Astrocyte of the spinal cord (primary cell): ENCODE measurements at regions not wholly inside any gene's neighbourhood (a gene's known extent, or its start where the extent isn't known, plus 50 kb on each side); places are given as distances from the start of the nearest gene placed in this dataset.

Experiments
- DNase-seq: peaks from one replicate; pipeline ENCODE4 v3.0.0; 2011; ENCODE audit warnings: low read depth, low spot score
- H3K4me3 ChIP-seq: 2 replicates; pipeline ENCODE4 v1.5.1; 2011; ENCODE audit warnings: low read depth, mild to moderate bottlenecking, low read length, moderate library complexity
- in situ Hi-C: cut with HindIII; loops from 2 replicates; pipeline ENCODE4 v1.10.0; 2017; ENCODE audit warnings: low sequenced_read_pairs
- TF ChIP-seq, protein P1 (sequence below): IDR thresholded peaks from 2 replicates; pipeline ENCODE4 v1.5.1; 2012; ENCODE audit warnings: low read depth, mild to moderate bottlenecking, low read length, inconsistent platforms

DNA sequence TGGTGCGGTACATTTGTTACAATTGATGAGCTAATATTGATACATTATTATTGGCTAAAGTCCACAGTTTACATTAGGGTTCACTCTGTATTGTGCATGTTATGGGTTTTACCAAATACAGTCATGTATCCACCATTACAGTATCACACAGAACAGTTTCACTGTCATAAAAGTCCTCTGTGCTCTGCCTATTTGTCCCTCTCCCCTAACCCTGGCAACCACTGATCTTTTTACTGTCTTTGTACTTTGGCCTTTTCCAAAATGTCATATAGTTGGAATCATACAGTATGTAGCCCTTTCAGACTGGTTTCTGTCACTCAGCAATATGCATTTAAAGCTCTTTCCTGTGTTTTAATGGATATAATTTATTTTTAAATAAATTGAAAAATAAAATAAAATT, 83.1 kb upstream of the SLC4A7 start:
- in situ Hi-C loops, result no loop called here
- no peak for DNase-seq
- TF ChIP-seq, protein P1, sequence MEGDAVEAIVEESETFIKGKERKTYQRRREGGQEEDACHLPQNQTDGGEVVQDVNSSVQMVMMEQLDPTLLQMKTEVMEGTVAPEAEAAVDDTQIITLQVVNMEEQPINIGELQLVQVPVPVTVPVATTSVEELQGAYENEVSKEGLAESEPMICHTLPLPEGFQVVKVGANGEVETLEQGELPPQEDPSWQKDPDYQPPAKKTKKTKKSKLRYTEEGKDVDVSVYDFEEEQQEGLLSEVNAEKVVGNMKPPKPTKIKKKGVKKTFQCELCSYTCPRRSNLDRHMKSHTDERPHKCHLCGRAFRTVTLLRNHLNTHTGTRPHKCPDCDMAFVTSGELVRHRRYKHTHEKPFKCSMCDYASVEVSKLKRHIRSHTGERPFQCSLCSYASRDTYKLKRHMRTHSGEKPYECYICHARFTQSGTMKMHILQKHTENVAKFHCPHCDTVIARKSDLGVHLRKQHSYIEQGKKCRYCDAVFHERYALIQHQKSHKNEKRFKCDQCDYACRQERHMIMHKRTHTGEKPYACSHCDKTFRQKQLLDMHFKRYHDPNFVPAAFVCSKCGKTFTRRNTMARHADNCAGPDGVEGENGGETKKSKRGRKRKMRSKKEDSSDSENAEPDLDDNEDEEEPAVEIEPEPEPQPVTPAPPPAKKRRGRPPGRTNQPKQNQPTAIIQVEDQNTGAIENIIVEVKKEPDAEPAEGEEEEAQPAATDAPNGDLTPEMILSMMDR, result no peak
- H3K4me3 ChIP-seq, result no peak overlapping the region

DNA sequence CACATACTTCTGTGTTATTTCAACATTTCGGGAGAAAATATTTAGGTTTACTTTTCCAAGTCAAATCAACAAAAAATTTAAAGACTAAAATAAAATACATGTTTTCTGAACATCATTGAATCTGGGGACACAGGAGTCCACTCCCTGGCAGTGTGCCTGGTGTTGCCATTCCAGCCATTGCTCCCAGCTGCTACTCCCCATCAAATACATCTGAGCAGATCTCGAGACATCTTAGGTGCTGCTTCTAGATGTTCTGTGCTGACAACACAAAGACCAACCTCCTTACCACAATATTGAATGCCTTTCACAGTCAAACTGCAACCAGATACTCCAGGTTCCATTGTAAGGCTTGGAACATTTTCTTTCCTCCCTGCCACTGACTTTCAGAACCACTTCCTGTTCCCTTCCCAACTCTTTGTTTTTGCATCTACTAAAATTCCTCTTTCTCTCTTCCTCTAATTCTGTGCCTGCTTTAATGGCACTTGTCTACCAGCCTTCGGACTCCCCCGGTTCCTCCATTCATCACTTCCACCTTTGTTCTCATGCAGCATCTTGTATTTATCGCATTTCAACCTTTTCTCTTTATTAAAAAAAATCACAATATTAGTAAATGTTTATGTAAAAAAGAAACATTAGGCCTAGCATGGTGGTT, 81.1 kb upstream of the SLC4A7 start:
- TF ChIP-seq, protein P1, result no peak
- no peak for DNase-seq
- H3K4me3 ChIP-seq, result no peak overlapping the region
- in situ Hi-C loops, result no loop called here

DNA sequence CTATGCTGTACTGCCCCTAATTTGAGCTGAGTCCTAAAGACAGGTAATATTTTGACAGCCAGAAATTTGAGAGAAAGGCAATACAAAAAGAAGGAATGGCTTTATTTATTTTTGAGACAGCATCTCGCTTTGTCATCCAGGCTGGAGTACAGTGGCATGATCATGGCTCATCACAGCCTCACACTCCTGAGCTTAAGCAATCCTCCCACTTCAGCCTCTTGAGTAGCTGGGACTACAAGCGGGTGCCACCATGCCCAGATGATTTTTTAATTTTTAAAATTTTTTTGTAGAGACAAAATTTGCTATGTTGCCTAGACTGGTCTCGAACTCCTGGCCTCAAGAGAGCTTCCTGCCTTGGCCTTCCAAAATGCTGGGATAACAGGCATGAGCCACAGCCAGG, 77.4 kb upstream of the SLC4A7 start:
- DNase-seq, result no peak
- in situ Hi-C loops, result no loop called here
- TF ChIP-seq, protein P1, result no peak
- no peak overlapping the region for H3K4me3 ChIP-seq

DNA sequence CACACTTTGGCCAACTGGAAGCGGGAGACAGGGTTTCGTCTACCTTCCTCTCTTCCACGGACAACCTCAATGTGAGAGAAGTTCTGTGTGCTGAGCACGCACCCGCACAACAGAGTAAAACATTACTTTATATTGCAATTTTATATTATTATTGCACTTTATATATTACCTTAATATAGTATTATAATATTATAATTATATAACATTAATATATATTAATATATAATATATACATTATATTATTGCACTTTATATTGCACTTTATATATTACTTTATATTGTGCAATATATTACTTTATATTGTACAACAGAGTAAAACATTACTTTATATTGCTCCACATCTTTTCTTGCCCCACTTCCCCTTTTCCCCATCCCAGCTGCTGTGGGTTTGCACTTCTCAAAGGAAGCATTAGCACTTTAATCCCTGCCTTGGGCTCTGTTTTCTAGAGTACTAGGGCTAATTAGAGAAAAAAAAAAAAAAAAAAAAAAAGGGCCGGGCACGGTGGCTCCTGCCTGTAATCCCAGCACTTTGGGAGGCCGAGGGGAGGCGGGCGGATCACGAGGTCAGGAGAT, 76.4 kb upstream of the SLC4A7 start:
- in situ Hi-C loops, result no loop called here
- TF ChIP-seq, protein P1, result no peak
- H3K4me3 ChIP-seq, result no peak overlapping the region
- no peak for DNase-seq

DNA sequence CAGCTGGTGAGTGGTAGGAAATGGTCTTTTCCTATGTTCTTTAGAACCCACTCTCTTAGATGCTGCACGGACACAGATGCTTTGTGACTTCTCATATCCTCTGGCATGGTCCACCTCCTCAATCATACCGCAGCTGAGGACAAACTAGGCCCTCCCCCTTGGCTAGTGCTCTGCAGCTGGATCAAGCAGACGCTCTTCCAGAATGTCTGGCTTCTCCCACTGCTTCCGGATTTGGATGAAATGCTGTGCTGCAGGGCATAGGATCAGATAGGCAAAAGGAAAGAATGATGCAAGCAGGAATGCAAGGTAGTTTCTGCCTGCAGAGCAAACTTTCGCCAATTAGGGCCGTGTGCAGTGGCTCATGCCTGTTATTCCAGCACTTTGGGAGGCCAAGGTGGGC, 75.7 kb upstream of the SLC4A7 start:
- DNase-seq, result no peak
- TF ChIP-seq, protein P1, result no peak
- H3K4me3 ChIP-seq, result no peak overlapping the region
- in situ Hi-C loops, result no loop called here

DNA sequence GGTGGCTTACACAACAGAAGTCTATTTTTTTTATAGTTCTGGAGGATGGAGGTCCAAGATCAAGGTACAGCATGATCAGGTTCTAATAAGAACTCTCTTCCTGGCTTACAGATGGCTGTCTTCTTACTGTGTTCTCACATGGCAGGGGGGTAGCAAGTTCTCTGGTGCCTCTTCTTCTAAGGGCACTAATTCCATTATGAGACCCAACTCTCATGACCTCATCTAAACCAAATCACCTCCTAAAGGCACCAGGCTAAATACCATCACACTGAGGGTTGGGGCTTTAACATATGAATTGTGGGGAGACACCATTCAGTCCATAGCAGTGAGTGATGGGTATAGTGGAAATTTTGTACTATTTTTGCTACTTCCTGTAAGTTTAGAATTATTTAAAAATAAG, 75.2 kb upstream of the SLC4A7 start:
- TF ChIP-seq, protein P1, result no peak
- in situ Hi-C loops, result no loop called here
- no peak overlapping the region for H3K4me3 ChIP-seq
- DNase-seq, result no peak
